ENCODE measurements at regions not wholly inside any gene's neighbourhood (a gene's known extent, or its start where the extent isn't known, plus 50 kb on each side); places are given as distances from the start of the nearest gene placed in this dataset.

- no peak for TF ChIP-seq CTCF (conservative IDR thresholded peaks at IDR 0.05; ENCODE audit: low read length)
- H3K4me3 ChIP-seq (ENCODE audit: low read length): no peak overlapping the region
- no peak for DNase-seq (ENCODE audit: low read depth)
These were observed 278.3 kb downstream of the EIPR1 start for GRCh38 chr2:3099145-3099859.

- TF ChIP-seq CTCF (conservative IDR thresholded peaks at IDR 0.05; ENCODE audit: low read length): no peak
- DNase-seq (ENCODE audit: low read depth): no peak
- H3K4me3 ChIP-seq (ENCODE audit: low read length): no peak overlapping the region
These were observed 279.4 kb downstream of the EIPR1 start for GRCh38 chr2:3098231-3098630.

GRCh38 chr2:3097804-3098203 is 279.8 kb downstream of the EIPR1 start:
- TF ChIP-seq CTCF (conservative IDR thresholded peaks at IDR 0.05; ENCODE audit: low read length): no peak
- H3K4me3 ChIP-seq (ENCODE audit: low read length): no peak overlapping the region
- no peak for DNase-seq (ENCODE audit: low read depth)

GRCh38 chr2:3094999-3095958 is 282.3 kb downstream of the EIPR1 start:
- no peak for TF ChIP-seq CTCF (conservative IDR thresholded peaks at IDR 0.05; ENCODE audit: low read length)
- no peak overlapping the region for H3K4me3 ChIP-seq (ENCODE audit: low read length)
- DNase-seq (ENCODE audit: low read depth): no peak

- TF ChIP-seq CTCF (conservative IDR thresholded peaks at IDR 0.05; ENCODE audit: low read length): no peak
- no peak overlapping the region for H3K4me3 ChIP-seq (ENCODE audit: low read length)
- DNase-seq (ENCODE audit: low read depth): no peak
These were observed 283.3 kb downstream of the EIPR1 start for GRCh38 chr2:3094318-3094717.

- H3K4me3 ChIP-seq (ENCODE audit: low read length): no peak overlapping the region
- DNase-seq (ENCODE audit: low read depth): no peak
- TF ChIP-seq CTCF (conservative IDR thresholded peaks at IDR 0.05; ENCODE audit: low read length): no peak
These were observed 285.9 kb downstream of the EIPR1 start for GRCh38 chr2:3091696-3092095.

All from AG10803 (cell line).